K562 (cell line): ENCODE measurements at regions not wholly inside any gene's neighbourhood (a gene's known extent, or its start where the extent isn't known, plus 50 kb on each side); places are given as distances from the start of the nearest gene placed in this dataset.

ENCODE experiments used
- POLR2AphosphoS5 ChIP-seq: IDR thresholded peaks from 2 replicates; pipeline ENCODE4 v1.6.1; 2011; ENCODE audit warnings: mild to moderate bottlenecking, low read depth, low read length, moderate library complexity; ENCODE audit not compliant: control insufficient read depth, insufficient read depth
- YY1 ChIP-seq, 3 experiments: IDR thresholded peaks; 2 replicates each; pipeline ENCODE4 v1.6.1; 2011; ENCODE audit warnings: low read length in 2 of 3, mild to moderate bottlenecking in 2 of 3, moderate library complexity in 2 of 3, borderline replicate concordance in 1 of 3, control low read depth in 1 of 3, low read depth in 1 of 3; ENCODE audit not compliant: insufficient read depth in 3 of 3, insufficient replicate concordance in 2 of 3, control insufficient read depth in 1 of 3, insufficient read length in 1 of 3; ENCODE audit errors: extremely low read depth in 1 of 3
- TF ChIP-seq, protein P1 (sequence below): sonication (generic); formaldehyde crosslinking; IDR thresholded peaks from 2 replicates; pipeline ENCODE4 v1.8.1; 2022; ENCODE audit warnings: missing genetic modification reagents
- TF ChIP-seq, protein P2 (sequence below): sonication (generic); formaldehyde crosslinking; IDR thresholded peaks from 2 replicates; pipeline ENCODE4 v1.8.0; 2023; ENCODE audit warnings: missing genetic modification reagents, mild to moderate bottlenecking, borderline replicate concordance

DNA sequence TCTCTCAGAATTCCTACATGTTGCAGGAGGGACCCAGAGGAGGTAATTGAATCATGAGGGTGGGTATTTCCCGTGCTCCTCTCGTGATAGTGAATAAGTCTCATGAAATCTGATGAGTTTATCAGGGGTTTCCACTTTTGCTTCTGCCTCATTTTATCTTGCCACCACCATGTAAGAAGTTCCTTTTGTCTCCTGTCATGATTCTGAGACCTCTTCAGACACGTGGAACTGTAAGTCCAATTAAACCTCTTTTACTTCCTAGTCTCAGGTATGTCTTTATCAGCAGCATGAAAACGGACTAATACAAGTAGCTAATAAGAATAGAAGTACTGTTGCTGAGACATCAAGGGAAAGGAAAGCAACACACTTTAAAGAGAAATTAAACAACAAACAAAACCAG lies 143.4 kb downstream of the CCDC71L start:
- TF ChIP-seq POLR2AphosphoS5, result no peak
- no peak for TF ChIP-seq YY1 (IDR thresholded peaks at IDR 0.05; ENCODE audit: borderline replicate concordance in 1 of 3, control insufficient read depth in 1 of 3, extremely low read depth in 1 of 3, insufficient read depth in 3 of 3, insufficient read length in 1 of 3, insufficient replicate concordance in 2 of 3, low read depth in 1 of 3, low read length in 2 of 3)
- TF ChIP-seq, protein P1, sequence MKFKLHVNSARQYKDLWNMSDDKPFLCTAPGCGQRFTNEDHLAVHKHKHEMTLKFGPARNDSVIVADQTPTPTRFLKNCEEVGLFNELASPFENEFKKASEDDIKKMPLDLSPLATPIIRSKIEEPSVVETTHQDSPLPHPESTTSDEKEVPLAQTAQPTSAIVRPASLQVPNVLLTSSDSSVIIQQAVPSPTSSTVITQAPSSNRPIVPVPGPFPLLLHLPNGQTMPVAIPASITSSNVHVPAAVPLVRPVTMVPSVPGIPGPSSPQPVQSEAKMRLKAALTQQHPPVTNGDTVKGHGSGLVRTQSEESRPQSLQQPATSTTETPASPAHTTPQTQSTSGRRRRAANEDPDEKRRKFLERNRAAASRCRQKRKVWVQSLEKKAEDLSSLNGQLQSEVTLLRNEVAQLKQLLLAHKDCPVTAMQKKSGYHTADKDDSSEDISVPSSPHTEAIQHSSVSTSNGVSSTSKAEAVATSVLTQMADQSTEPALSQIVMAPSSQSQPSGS (CRISPR knock-in tag), result no peak
- TF ChIP-seq, protein P2, sequence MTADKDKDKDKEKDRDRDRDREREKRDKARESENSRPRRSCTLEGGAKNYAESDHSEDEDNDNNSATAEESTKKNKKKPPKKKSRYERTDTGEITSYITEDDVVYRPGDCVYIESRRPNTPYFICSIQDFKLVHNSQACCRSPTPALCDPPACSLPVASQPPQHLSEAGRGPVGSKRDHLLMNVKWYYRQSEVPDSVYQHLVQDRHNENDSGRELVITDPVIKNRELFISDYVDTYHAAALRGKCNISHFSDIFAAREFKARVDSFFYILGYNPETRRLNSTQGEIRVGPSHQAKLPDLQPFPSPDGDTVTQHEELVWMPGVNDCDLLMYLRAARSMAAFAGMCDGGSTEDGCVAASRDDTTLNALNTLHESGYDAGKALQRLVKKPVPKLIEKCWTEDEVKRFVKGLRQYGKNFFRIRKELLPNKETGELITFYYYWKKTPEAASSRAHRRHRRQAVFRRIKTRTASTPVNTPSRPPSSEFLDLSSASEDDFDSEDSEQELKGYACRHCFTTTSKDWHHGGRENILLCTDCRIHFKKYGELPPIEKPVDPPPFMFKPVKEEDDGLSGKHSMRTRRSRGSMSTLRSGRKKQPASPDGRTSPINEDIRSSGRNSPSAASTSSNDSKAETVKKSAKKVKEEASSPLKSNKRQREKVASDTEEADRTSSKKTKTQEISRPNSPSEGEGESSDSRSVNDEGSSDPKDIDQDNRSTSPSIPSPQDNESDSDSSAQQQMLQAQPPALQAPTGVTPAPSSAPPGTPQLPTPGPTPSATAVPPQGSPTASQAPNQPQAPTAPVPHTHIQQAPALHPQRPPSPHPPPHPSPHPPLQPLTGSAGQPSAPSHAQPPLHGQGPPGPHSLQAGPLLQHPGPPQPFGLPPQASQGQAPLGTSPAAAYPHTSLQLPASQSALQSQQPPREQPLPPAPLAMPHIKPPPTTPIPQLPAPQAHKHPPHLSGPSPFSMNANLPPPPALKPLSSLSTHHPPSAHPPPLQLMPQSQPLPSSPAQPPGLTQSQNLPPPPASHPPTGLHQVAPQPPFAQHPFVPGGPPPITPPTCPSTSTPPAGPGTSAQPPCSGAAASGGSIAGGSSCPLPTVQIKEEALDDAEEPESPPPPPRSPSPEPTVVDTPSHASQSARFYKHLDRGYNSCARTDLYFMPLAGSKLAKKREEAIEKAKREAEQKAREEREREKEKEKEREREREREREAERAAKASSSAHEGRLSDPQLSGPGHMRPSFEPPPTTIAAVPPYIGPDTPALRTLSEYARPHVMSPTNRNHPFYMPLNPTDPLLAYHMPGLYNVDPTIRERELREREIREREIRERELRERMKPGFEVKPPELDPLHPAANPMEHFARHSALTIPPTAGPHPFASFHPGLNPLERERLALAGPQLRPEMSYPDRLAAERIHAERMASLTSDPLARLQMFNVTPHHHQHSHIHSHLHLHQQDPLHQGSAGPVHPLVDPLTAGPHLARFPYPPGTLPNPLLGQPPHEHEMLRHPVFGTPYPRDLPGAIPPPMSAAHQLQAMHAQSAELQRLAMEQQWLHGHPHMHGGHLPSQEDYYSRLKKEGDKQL (CRISPR knock-in tag), result no peak
